VCaP (cell line): ENCODE measurements at regions not wholly inside any gene's neighbourhood (a gene's known extent, or its start where the extent isn't known, plus 50 kb on each side); places are given as distances from the start of the nearest gene placed in this dataset.

Experiments used
- H3K27ac ChIP-seq: fragments of 450-650 bp; 2 replicates; pipeline ENCODE4 v1.5.1; 2017
- CTCF ChIP-seq: fragments of 450-650 bp; conservative IDR thresholded peaks from 2 replicates; pipeline ENCODE4 v1.5.1; 2017; ENCODE audit warnings: mild to moderate bottlenecking, moderate library complexity

DNA sequence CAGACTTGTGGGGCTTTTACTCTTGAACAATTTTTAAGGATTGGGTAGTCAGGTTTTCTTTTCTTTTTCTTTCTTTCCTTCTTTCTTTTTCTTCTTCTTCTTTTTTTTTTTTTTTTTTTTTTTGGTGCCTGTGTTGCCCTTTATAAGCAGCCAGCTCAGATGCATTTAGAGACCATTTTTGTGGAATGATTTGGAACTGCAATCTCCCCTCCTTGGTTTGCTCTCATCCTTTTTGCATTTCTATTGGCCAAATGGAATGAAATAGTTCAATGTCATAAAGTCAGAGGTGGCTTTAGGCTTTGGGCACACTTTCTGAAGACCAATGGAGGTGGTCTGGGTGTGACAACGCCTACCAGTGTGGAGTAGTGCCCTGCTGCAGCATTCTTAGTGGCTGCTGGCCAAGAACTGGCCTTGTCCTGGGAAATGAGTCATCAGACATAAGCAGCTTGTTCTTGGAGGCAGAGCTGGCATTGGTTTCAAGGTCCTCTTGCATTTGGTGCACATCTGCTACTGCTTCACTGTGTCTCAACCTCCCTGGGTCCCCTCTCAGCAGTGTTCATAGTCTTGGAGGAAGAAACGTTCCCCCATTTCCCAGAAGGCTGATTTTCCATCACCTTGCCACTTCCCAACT is 84.5 kb downstream of the CT47B1 start:
- no peak overlapping the region for H3K27ac ChIP-seq
- TF ChIP-seq CTCF: no peak

DNA sequence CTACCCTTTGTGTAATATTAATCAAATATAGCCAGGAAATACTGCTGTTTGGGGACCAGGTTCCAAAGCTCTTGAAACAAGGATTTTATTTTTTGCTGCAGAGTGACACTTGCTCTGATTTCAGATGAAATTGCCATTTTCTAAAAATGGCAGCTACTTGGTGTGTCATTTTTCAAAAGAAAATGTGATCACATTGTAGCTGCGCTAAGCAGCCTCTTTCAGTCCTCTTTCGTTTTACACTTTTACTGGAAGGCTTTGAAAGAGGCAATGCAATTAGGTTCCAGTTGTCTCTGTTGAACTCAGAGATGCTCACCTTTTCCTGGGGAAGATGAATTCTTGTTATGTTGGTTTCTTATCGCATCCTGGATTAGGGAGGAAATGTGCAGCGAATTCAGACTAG is 85.1 kb downstream of the CT47B1 start:
- no peak overlapping the region for H3K27ac ChIP-seq
- TF ChIP-seq CTCF: no peak

DNA sequence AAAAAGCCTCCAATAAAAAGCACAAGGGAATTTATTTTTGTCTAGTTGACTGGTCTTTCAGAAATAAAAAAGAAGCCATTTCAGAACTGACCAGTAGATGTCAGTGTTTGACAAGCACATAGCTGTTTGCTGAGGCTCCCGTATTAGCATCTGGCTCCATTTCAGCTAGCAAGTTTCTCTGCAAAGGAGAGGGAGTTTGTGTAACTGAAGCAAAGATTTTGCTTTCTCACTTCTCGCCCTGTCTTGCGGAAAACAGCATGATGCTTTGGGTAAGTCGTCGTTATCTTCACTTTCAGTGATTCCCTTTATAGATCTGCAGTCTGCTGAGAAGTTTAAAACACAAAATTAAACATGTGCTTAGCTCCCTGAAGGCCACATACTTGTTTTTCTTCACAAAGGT is 85.5 kb downstream of the CT47B1 start:
- peak; percentile 70 for TF ChIP-seq CTCF
- no peak overlapping the region for H3K27ac ChIP-seq

GRCh38 chrX:120781403-120781802 is 94.3 kb downstream of the CT47B1 start:
- H3K27ac ChIP-seq: no peak overlapping the region
- no peak for TF ChIP-seq CTCF

GRCh38 chrX:120775959-120776358 is 99.7 kb downstream of the CT47B1 start:
- H3K27ac ChIP-seq: no peak overlapping the region

DNA sequence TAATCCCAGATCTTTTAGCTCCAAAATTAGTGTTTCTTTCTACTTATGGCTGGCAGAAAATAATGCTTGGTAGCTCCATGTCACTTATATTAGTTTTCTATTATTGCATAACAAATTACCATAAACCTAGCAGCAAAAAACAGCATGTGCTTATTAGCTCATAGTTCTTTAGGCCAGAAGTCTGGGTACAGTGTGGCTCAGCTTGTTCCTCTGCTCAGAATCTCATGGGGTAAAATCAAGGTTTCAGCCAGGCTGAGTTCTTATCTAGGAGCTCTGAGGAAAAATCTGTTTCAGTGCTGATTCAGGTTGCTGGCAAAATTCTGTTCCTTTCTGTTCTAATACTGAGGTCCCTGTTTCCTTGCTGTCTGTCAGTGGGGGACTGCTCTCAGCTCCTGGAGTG is 101.1 kb downstream of the CT47B1 start:
- TF ChIP-seq CTCF: no peak
- H3K27ac ChIP-seq: no peak overlapping the region

More at GRCh38 chrX:120775959-120776358, 99.7 kb downstream of the CT47B1 start:
- no peak for TF ChIP-seq CTCF

- no peak for TF ChIP-seq CTCF
- no peak overlapping the region for H3K27ac ChIP-seq
Measured at GRCh38 chrX:120773801-120774200, 101.9 kb downstream of the CT47B1 start.
